Loucy (cell line): ENCODE measurements at regions not wholly inside any gene's neighbourhood (a gene's known extent, or its start where the extent isn't known, plus 50 kb on each side); places are given as distances from the start of the nearest gene placed in this dataset.

Experiments
- EZH2phosphoT487 ChIP-seq: fragments of 200-600 bp; IDR thresholded peaks from 2 replicates; pipeline ENCODE4 v1.6.1; 2018; ENCODE audit warnings: antibody characterized with exemption, mild to moderate bottlenecking, moderate library complexity, borderline replicate concordance
- TF ChIP-seq, protein P1 (sequence below): fragments of 200-600 bp; sonication (generic); conservative IDR thresholded peaks from 2 replicates; pipeline ENCODE4 v1.5.1; 2014; ENCODE audit warnings: mild to moderate bottlenecking, antibody characterized with exemption, low read length

DNA sequence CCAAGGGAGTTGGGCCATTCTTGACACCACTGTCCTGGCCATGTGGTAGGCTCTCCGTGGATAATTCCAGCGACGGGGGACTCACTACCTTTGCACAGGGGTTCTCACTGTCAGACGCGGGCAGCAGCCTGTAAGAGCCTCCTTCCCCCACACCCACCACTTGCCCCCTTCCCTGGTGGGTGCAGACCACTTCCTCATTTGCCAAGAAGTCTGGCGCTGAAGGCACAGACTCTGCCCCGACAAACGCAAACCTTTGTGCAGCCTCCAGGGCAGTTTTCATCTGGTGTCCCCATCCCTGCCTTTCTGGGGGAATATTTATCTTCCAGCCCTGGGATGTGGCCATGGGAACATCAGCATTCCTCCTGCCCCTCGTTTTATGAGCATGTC lies 422.5 kb downstream of the SHANK2 start:
- TF ChIP-seq, protein P1, sequence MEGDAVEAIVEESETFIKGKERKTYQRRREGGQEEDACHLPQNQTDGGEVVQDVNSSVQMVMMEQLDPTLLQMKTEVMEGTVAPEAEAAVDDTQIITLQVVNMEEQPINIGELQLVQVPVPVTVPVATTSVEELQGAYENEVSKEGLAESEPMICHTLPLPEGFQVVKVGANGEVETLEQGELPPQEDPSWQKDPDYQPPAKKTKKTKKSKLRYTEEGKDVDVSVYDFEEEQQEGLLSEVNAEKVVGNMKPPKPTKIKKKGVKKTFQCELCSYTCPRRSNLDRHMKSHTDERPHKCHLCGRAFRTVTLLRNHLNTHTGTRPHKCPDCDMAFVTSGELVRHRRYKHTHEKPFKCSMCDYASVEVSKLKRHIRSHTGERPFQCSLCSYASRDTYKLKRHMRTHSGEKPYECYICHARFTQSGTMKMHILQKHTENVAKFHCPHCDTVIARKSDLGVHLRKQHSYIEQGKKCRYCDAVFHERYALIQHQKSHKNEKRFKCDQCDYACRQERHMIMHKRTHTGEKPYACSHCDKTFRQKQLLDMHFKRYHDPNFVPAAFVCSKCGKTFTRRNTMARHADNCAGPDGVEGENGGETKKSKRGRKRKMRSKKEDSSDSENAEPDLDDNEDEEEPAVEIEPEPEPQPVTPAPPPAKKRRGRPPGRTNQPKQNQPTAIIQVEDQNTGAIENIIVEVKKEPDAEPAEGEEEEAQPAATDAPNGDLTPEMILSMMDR, result no peak
- TF ChIP-seq EZH2phosphoT487, result no peak
